ENCODE measurements at regions not wholly inside any gene's neighbourhood (a gene's known extent, or its start where the extent isn't known, plus 50 kb on each side); places are given as distances from the start of the nearest gene placed in this dataset.

DNA sequence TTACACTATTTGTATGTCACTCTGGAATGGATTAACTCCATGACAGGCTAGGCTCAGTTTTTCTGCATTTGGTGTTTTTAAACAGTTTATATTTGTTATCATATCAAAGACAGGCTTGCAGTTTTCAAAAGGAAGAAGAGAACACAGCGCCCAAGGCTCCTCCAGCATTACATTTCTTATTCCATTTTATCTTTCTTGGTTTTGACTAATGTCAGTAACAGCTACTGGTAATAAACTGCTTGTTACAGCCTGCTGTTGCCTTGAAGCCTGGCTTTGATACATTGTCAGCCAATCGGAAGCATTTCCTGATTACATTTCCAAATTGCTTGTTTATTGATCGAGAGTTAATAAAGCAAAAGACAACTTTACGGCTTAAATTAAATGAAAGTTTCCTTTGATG is 166.0 kb upstream of the MDFIC start:
- DNase-seq (ENCODE audit: low read depth, low spot score) (no peak), ATAC-seq (no peak), FAIRE-seq (no peak)
- no peaks in the 10 kb centered on the region for H3K9me3 ChIP-seq (replicated peaks; ENCODE audit: control insufficient read depth, insufficient read depth, low read length)
- ChIA-PET POLR2A (no interaction called here), SMC1A (ENCODE audit: uncharacterized antibody, unreplicated experiment) (interaction anchor here (0.7 to 2.5 kb wide), 5 partner anchors 11 to 126 kb away, joined by 3 to 9 read pairs (median 5); no protein-coding TSS in a partner anchor), CTCF (interaction anchor here (0.6 to 1.2 kb wide), 5 partner anchors 8 to 205 kb away, joined by 3 read pairs; no protein-coding TSS in a partner anchor), RAD21 (ENCODE audit: unreplicated experiment) (no interaction called here)
- no peak overlapping the region for H3K27ac ChIP-seq (ENCODE audit: control insufficient read depth, insufficient read depth)
- WGBS (ENCODE audit: insufficient coverage, insufficient replicate concordance, low lambda C conversion rate, missing lambda C conversion rate) = 42% methylated on average over 4 of the region's 4 CpGs
- H3K4me1 ChIP-seq (ENCODE audit: control insufficient read depth, insufficient read depth, low read length) = no peaks in the 10 kb centered on the region
- in situ Hi-C loops (cut with MboI) = no loop called here
- intact Hi-C loops (cut with micrococcal nuclease; ENCODE audit: unreplicated experiment) = no loop called here
- H3K27me3 ChIP-seq (replicated peaks in 1 of 2; ENCODE audit: control insufficient read depth in 2 of 2, insufficient read depth in 2 of 2, low read length in 1 of 2) = no peaks in the 10 kb centered on the region
- BruUV-seq (replicated peaks) = no TSS peak
- no peak overlapping the region for H3K4me3 ChIP-seq
- no peak overlapping the region for H3K9ac ChIP-seq (ENCODE audit: control insufficient read depth, insufficient read depth, low read length)
- H2AFZ ChIP-seq (ENCODE audit: control insufficient read depth, low read depth, low read length) = no peak overlapping the region
- H4K20me1 ChIP-seq (ENCODE audit: control insufficient read depth, insufficient read depth) = no peaks in the 10 kb centered on the region
- H3K79me2 ChIP-seq (ENCODE audit: control insufficient read depth, insufficient read depth, low read length) = no peaks in the 10 kb centered on the region
- H3K36me3 ChIP-seq (ENCODE audit: control insufficient read depth in 2 of 2, insufficient read depth in 2 of 2, low read length in 1 of 2) = no peaks in the 10 kb centered on the region
- TF ChIP-seq SUZ12 (IDR thresholded peaks at IDR 0.05; ENCODE audit: unreplicated experiment) = no peak
- TF ChIP-seq TAF1 (IDR thresholded peaks at IDR 0.05; ENCODE audit: borderline replicate concordance, low read depth, low read length) = no peak
- no peak for TF ChIP-seq RBBP5 (conservative IDR thresholded peaks at IDR 0.05)
- no peak for TF ChIP-seq EP300 (IDR thresholded peaks at IDR 0.05; ENCODE audit: borderline replicate concordance in 1 of 2, control insufficient read depth in 1 of 2, low read depth in 2 of 2, low read length in 2 of 2)
- TF ChIP-seq CBFB (IDR thresholded peaks at IDR 0.05; ENCODE audit: low read depth) = no peak
- TF ChIP-seq, protein P1, sequence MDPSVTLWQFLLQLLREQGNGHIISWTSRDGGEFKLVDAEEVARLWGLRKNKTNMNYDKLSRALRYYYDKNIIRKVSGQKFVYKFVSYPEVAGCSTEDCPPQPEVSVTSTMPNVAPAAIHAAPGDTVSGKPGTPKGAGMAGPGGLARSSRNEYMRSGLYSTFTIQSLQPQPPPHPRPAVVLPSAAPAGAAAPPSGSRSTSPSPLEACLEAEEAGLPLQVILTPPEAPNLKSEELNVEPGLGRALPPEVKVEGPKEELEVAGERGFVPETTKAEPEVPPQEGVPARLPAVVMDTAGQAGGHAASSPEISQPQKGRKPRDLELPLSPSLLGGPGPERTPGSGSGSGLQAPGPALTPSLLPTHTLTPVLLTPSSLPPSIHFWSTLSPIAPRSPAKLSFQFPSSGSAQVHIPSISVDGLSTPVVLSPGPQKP (IDR thresholded peaks at IDR 0.05; ENCODE audit: low read depth, low read length) = no peak
- TF ChIP-seq CHD4 (IDR thresholded peaks at IDR 0.05) = no peak
- TF ChIP-seq, protein P2, sequence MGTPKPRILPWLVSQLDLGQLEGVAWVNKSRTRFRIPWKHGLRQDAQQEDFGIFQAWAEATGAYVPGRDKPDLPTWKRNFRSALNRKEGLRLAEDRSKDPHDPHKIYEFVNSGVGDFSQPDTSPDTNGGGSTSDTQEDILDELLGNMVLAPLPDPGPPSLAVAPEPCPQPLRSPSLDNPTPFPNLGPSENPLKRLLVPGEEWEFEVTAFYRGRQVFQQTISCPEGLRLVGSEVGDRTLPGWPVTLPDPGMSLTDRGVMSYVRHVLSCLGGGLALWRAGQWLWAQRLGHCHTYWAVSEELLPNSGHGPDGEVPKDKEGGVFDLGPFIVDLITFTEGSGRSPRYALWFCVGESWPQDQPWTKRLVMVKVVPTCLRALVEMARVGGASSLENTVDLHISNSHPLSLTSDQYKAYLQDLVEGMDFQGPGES (IDR thresholded peaks at IDR 0.05) = no peak
- no peak for TF ChIP-seq ZNF274 (IDR thresholded peaks at IDR 0.05; ENCODE audit: insufficient read depth, insufficient read length)
- no peak for TF ChIP-seq STAT3 (IDR thresholded peaks at IDR 0.05; ENCODE audit: low read depth, low read length)
- no peak for TF ChIP-seq ZNF207 (IDR thresholded peaks at IDR 0.05; ENCODE audit: borderline replicate concordance)
- TF ChIP-seq, protein P3, sequence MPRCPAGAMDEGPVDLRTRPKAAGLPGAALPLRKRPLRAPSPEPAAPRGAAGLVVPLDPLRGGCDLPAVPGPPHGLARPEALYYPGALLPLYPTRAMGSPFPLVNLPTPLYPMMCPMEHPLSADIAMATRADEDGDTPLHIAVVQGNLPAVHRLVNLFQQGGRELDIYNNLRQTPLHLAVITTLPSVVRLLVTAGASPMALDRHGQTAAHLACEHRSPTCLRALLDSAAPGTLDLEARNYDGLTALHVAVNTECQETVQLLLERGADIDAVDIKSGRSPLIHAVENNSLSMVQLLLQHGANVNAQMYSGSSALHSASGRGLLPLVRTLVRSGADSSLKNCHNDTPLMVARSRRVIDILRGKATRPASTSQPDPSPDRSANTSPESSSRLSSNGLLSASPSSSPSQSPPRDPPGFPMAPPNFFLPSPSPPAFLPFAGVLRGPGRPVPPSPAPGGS (IDR thresholded peaks at IDR 0.05; ENCODE audit: borderline replicate concordance, insufficient read depth, low read depth, low read length, poor library complexity, severe bottlenecking) = no peak
- no peak for TF ChIP-seq NRF1 (conservative IDR thresholded peaks at IDR 0.05; ENCODE audit: low read depth, low read length)
- H3K4me2 ChIP-seq (ENCODE audit: control insufficient read depth, insufficient read depth) = no peak overlapping the region

Measured in GM12878 (cell line).